ENCODE measurements at regions not wholly inside any gene's neighbourhood (a gene's known extent, or its start where the extent isn't known, plus 50 kb on each side); places are given as distances from the start of the nearest gene placed in this dataset.
"Not testable (repeated sequence)": the region's sequence is repeated elsewhere in the genome, so short reads cannot be mapped to it uniquely, and the experiment has no call there.

- intact Hi-C loops (cut with micrococcal nuclease) = loop anchor here (1.0 kb wide), 1 partner anchor 911 kb away; the partner anchor contains the start of gene SC5D
Observed at GRCh38 chr11:122202951-122203456, 87.0 kb upstream of the BLID start.

- intact Hi-C loops (cut with micrococcal nuclease) = no loop called here
Observed at GRCh38 chr11:122202161-122202950, 86.3 kb upstream of the BLID start.

GRCh38 chr11:122201106-122201505 lies 85.1 kb upstream of the BLID start:
- intact Hi-C loops (cut with micrococcal nuclease) = no loop called here

- intact Hi-C loops (cut with micrococcal nuclease) = no loop called here
Observed at GRCh38 chr11:122199661-122200060, 83.6 kb upstream of the BLID start.

- intact Hi-C loops (cut with micrococcal nuclease) = no loop called here
Observed at GRCh38 chr11:122198291-122198983, 82.4 kb upstream of the BLID start.

- intact Hi-C loops (cut with micrococcal nuclease) = no loop called here
Observed at GRCh38 chr11:122197066-122197987, 81.3 kb upstream of the BLID start.

GRCh38 chr11:122195790-122196189 lies 79.8 kb upstream of the BLID start:
- intact Hi-C loops (cut with micrococcal nuclease) = no loop called here

GRCh38 chr11:122193881-122194480 lies 78.0 kb upstream of the BLID start:
- intact Hi-C loops (cut with micrococcal nuclease) = not testable (repeated sequence)

GRCh38 chr11:122193457-122193856 lies 77.4 kb upstream of the BLID start:
- intact Hi-C loops (cut with micrococcal nuclease) = no loop called here

GRCh38 chr11:122192634-122193255 lies 76.7 kb upstream of the BLID start:
- intact Hi-C loops (cut with micrococcal nuclease) = no loop called here

- intact Hi-C loops (cut with micrococcal nuclease) = no loop called here
Observed at GRCh38 chr11:122190768-122191167, 74.8 kb upstream of the BLID start.

GRCh38 chr11:122189229-122189628 lies 73.2 kb upstream of the BLID start:
- intact Hi-C loops (cut with micrococcal nuclease) = no loop called here

GRCh38 chr11:122187373-122188165 lies 71.6 kb upstream of the BLID start:
- intact Hi-C loops (cut with micrococcal nuclease) = no loop called here

- intact Hi-C loops (cut with micrococcal nuclease) = no loop called here
Observed at GRCh38 chr11:122186439-122187080, 70.5 kb upstream of the BLID start.

- intact Hi-C loops (cut with micrococcal nuclease) = no loop called here
Observed at GRCh38 chr11:122183933-122184332, 67.9 kb upstream of the BLID start.

GRCh38 chr11:122181893-122182292 lies 65.9 kb upstream of the BLID start:
- intact Hi-C loops (cut with micrococcal nuclease) = no loop called here

GRCh38 chr11:122181372-122181771 lies 65.4 kb upstream of the BLID start:
- intact Hi-C loops (cut with micrococcal nuclease) = no loop called here

GRCh38 chr11:122179961-122180834 lies 64.2 kb upstream of the BLID start:
- intact Hi-C loops (cut with micrococcal nuclease) = no loop called here

All from T-helper 1 cell treated with Interleukin-12 subunit alpha and Interleukin-12 subunit beta and Interleukin-4 antibody, amounts not matched to agents 30 ng/mL and 1 ng/mL, for 36 hours (primary cell).